NCI-H524 treated with DMSO at 0.1 percent for 48 hours (cell line): ENCODE measurements at regions not wholly inside any gene's neighbourhood (a gene's known extent, or its start where the extent isn't known, plus 50 kb on each side); places are given as distances from the start of the nearest gene placed in this dataset.
"Not testable (repeated sequence)": the region's sequence is repeated elsewhere in the genome, so short reads cannot be mapped to it uniquely, and the experiment has no call there.

Experiments used
- DNase-seq: peaks from one replicate; lab custom pipeline; 2025; lab: John Stamatoyannopoulos, UW

DNA sequence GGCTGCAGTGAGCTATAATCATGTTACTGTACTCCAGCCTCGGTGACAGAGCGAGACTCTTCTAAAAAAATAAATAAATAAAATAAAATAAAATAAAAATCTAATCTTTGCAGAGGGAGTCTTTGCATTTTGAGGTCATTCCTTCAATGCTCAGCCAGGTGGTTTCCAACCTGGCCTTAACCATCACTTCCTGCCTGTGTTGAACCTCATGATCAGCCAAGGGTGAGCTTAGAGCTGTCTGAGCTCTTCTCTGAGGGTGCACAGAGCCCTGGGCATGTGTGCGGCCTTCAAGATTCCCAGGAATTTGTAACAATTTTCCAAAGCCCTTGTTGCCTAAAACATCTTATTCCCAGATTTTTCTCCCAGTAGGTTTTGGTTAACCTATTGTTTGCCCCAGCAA lies 94.3 kb downstream of the KCNJ12 start:
- DNase-seq: not testable (repeated sequence)

DNA sequence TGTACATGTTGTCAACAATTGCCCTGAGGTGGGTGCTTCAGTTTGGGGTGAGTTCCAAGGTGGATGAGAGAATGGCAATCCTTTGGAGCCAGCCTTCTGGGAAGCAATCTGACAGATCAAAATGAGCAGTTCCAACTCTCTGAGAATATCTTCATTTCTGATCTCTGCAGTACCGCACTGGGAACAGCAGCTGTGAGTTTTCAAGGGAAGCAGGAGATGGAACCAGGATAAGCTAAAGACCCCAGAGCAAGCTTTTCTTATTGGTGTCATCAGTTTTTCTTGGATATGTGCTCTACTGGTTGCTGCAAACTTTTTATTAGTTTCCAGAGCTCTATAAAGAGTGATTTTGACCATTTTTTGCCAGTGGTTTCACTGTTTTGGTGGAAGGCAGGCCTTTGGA lies 94.7 kb downstream of the KCNJ12 start:
- DNase-seq: no peak

DNA sequence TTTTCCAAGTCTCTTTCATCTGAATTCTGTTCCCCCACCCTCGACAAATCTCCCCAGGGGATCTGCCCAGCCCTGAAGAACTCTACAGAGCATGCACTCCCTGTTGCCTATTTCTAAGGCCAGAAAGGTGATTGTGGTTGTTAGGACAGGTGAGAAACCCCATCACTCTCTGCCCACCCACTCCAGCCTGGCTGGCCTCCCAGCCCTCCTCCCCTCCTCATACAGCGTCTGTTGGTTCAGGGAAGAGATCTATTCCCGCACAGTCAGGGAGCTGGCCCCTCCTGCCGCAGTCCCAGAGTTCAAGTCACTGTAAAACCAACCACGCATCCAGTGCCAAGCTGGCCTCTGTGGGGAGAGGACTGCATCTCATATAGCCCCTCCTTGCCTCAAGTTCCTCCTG lies 98.7 kb downstream of the KCNJ12 start:
- no peak for DNase-seq

DNA sequence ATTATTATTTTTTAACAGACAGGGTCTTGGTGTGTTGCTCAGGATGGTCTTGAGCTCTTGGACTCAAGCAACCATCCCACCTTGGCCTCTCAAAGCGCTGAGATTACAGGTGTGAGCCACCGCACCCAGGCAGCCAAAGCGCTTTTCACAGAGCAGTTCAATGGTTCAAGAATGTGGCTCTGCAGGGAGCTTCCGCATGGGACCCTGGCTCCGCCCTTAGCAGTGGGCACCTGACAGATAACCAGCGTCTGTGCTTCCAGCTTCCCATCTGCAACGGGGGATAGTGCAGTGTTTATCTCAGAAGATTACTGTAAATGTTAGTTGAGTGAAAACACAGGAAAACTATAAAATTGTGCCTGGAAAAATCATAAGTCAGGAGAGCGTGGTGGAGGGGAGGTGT lies 99.4 kb downstream of the KCNJ12 start:
- DNase-seq: no peak

DNA sequence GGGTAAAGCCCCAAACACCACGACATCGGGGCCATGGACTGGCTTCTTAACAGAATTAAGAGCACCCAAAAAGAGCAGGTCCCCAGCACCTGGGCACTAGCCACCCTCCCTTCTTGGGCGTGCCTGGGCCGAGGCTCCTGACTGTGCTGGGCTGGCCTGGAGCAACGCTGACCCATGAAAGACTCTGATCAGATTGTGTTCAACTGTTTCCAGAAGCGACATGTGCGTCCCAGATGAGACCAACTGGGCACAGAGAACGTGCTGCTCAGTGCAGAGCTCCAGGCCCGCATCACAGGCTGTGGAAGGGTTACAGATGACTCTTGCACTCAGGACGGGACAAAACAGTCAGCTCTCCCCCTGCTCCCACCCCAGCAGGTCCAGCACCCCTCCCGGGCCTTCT lies 100.7 kb downstream of the KCNJ12 start:
- no peak for DNase-seq

DNA sequence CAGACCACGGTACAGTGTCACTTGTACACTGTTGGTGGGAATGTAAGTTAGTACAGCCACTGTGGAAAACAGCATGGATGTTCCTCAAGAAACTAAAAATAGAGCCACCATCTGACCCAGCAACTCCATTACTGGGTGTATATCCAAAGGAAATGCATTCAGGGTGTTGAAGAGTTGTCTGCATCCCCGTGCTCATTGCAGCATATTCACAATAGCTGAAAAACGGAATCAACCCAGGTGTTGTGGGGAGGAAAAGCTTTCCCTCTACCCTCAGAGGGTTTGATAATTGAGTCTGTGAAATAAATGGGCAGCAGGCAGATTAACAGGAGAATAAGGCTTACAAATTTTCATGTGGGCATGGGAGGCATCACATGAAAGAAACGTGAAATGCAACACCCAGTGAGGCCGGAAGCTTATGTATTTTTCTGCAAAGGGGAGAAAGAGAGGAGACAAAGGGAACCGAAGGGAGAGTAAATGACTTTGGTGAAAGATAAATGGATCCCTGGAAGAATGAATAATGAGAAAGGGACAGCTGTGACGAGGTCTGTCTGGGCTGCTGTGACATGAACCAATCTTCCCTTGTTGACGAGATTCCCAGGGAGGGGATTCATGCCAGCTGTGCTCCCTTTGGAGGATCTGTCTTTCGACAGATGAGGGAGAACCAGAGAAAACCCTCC lies 106.2 kb downstream of the KCNJ12 start:
- no peak for DNase-seq

DNA sequence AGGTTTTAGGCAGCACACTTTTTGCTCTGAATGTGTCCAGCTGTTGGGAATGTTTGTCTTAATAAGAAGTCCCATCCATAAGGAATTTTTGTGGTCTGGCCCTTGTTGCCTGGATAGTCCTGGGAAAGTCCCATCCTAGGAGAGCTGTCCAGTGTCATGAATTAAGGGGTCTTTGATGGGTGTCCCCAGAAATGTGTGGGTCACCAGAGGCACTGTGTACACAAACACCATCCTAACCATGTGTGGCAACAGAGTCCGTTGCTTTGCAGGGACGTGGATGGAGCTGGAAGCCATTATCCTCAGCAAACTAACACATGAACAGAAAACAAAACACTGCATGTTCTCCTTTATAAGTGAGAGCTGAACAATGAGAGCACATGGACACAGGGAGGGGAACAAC lies 111.9 kb downstream of the KCNJ12 start:
- not testable (repeated sequence) for DNase-seq

DNA sequence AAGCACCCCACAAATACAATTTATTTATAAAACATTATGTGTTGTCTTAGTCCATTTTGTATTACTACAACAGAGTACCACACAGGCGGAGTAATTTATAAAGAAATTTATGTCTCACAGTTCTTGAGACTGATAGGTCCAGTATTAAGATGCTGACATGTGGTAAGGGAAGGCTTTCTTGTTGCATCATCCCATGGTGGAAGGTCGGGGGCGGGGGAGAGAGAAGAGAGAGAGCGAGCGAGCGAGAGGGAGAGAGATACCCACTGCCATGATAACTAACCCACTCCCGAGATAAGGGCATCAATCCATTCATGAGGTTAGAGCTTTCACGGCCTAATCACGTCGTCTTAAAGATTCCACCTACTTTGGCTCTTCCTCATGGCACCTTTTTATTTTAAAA lies 117.8 kb downstream of the KCNJ12 start:
- DNase-seq: no peak

DNA sequence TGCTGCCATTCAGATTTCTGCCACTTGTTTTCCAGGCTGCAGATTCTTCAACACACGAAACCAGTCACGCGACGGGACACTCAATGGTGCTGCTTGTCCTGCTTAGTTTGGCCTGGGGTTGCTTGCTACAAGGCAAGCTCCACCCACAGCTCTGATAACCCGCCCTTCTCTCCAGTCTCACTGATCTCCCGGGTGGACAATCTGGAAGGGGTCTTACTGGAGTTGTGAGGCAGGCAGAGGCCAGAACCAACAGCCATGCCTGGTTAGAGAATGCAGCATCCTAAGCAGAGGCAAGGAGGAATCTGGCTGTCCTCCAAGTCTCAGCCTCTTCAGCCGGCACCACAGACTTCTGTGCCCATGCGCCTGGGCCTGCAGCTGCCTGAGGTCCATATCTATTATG lies 119.1 kb downstream of the KCNJ12 start:
- DNase-seq: no peak

DNA sequence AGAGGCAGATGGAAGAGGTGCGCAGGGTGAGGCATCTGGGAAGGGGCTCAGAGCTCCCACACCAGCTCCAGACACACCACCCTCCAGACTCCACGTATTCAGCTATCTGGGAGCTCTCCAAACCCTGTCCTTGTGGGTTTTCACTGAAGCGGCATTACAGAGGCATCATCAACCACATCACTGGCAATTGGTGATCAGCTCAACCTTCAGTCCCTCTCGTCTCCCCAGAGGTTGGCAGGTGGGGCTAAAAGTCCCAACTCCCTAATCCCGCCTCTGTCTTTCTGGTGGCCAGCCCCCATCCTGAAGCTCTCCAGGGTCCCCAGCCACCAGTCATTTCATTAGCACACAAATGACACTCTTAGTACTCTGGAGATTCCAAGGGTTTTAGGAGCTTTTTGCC lies 123.9 kb downstream of the KCNJ12 start:
- no peak for DNase-seq

DNA sequence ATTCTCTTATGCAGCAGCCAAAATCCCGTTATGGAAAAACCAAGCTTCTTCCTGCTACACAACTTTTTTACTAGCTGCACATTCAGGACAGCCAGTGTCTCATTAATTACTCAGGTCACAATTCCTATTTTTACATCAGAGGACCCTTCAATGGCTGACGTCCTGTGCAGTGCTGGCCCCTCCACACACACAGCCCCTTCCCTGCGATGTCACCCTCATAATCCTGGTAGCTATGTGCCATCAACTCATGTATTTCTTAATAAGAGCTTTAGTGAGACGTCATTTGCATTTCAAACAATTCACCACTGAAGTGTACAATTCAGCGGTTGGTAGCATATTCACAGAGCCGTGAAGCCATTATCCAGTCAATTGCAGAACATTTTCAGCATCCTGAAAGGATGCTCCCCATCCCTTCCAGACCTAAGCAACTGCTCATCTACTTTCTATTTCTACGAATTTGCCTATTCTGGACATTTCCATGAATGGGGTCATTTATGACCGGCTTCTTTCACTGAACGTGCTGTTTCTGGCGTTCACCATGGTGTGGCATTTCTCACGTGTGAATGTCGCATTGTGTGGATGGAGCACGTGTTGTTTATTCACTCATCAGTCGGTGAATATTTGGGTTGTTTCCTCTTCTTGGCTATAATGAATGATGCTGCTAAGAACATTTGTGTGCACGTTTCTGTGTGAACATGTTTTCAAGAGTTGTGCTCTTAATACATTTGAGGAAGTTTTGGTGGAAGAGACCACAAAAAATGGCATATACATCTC lies 126.0 kb downstream of the KCNJ12 start:
- not testable (repeated sequence) for DNase-seq

DNA sequence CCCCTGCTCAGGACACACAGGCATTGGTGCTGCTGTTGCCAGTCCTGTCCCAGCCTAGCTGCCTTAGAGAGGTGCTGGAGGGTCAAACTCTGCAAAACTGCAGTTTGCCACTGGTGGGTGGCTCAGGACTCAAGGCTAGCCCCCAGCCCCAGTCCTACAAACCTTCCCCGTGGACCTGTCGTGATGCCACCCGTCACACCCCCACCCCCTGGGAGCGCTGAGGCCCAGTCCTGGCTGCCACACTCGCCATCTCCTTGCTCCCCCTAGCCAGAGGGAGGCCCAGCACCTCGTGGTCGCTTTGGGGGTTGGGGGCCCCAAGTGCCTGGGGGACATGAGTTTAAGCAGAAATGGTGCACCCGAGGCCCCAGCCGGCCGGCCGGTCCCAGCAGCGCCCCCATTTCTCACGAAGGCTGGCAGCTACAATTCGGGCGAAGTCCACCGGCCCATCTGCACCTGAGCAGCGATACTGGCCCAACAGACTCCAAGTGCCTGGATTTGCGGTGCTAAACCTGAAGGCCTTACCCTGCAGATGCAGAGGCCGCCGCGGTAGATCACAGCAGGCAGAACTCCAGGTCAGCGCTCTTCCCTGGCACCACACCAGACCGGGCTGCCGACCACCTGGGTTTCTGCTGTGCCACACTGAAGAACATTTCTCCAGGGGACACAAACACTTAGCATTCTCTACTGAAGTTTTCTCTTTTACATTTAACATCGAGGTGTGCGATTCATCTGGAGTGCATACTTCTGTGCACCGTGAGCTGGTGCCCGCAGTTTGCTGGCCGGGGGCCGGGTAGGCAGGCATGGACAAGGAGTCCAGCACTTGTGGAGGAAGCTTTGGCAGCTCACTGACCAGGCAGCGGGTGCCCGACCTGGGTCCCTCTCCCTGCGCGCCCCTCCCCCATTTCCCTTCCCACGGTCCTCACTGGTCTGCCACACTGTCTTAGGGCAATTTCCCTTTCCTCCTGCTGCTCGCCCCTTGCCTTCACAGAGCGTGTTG lies 130.0 kb downstream of the KCNJ12 start:
- DNase-seq: no peak

DNA sequence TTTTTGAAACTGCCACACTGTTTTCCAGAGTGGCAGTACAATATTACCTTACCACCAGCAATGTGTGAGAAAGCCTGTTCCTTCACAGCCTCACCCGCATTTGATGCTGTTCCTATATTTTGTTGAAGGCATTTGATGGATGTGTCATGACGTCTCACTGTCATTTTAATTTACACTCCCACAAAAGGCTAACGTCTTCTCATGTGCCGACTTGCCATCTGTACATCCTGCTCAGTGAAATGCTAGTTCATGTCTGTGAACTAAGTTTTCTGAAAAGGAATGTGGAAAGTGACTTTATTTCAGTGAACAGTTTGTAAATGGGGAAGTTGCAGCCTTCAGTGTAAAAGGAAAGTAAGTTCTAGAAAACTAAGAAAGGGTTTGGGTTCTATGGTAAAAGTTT lies 131.6 kb downstream of the KCNJ12 start:
- DNase-seq: not testable (repeated sequence)

DNA sequence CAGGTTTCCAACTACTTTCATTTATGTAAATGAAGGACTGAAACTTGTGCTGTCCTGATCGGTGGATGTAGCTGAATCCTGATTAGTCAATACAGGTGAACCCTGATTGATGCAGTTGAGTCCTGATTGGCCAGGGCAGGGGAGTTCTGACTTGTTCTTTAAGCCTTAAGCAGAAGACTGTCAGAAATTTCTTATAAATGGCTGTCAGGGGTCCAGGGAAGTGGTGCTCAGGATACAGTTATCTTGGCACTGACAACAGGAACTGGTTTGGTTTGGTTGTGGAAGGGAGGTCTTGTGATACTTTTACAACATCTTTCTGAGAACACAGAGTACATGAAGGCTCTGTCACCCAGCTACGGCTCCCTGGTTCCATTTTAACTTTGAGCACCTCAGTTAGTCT lies 132.1 kb downstream of the KCNJ12 start:
- DNase-seq: no peak

DNA sequence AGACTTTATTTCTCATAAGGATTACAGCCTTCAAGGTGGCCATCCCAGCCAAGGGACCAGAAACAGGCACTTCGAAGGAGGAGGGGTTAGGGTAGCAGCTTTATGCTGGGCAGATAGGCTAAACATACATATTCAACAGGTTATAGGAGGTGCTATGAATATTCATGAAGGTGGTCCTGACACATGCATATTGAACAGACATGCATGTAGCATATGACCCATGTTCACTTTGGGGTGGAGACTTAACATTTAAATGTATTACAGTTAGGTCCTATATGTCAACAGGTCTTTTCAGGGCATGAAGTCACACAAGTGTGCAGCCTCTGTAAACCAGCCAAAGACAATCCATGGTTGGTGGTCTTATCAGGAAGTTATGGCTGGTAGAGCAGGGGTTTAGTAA lies 133.2 kb downstream of the KCNJ12 start:
- not testable (repeated sequence) for DNase-seq

DNA sequence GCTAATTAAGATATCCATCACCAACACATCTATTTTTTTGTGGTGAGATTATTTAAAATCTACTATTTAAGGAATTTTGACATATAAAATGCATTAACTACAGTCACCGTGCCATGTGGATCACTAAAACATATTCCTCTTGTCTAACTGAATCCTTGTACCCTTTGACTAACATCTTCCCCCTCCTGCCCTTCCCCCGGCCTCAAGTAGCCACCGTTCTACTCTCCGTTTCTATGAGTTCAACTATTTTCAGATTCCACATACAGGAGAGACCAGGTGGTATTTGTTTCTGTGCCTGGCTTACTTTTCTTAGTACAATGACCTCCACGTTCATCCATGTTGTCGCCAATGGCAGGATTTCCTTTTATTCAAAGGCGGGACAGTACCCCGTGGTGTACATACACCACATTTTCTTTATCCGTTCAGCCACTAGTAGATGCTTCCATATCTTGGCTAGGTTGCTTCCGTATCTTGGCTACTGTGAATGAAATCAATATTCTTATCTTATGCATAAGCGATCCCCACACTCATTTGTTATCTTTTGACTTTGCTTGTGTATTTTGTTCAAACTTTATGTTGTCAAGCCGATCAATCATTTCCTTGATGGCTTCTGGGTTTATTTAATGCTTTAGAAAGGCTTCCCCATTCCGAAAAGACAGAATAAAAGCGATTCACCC lies 134.7 kb downstream of the KCNJ12 start:
- DNase-seq: no peak

DNA sequence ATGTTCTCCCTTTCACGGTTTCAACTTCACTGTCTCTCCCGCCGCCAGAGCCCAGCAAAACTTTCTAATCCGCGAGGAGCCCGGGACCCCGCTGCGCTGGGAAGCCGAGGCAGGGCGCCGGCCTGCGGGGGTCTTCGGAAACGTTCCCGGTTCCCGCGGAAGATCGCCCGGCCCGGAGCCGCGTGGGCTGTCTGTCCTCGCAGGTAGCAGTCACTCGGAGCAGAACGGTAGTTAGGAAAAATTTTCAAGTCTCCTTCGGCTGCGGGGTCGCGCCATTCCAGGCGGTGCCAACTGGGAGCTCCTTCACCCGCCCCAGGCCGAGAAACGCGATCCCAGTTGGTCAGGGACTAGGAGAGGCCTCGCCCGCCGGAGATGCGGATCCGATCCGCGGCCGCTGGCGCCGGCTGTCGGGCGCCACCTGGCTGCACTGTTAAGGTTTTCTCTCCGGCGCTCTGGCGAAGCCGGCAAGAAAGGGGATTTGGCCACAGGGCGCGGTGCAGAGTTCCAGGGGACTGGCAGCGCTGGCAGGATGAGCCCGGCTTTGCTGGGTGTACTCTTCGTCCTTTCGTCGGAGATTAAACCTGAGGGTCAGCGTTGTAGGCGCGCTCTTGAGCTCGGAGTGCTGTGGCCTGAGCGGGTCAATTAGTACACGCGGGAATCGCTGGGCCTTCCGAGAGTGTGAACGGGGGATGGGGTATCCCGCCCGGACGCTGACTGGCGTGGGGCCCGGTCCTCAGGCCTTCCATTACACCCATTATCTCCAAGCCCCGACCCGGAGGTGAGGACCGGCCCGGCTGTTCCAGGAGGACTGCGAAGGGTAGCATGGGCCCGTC lies 135.4 kb downstream of the KCNJ12 start:
- peak; percentile 73 for DNase-seq

DNA sequence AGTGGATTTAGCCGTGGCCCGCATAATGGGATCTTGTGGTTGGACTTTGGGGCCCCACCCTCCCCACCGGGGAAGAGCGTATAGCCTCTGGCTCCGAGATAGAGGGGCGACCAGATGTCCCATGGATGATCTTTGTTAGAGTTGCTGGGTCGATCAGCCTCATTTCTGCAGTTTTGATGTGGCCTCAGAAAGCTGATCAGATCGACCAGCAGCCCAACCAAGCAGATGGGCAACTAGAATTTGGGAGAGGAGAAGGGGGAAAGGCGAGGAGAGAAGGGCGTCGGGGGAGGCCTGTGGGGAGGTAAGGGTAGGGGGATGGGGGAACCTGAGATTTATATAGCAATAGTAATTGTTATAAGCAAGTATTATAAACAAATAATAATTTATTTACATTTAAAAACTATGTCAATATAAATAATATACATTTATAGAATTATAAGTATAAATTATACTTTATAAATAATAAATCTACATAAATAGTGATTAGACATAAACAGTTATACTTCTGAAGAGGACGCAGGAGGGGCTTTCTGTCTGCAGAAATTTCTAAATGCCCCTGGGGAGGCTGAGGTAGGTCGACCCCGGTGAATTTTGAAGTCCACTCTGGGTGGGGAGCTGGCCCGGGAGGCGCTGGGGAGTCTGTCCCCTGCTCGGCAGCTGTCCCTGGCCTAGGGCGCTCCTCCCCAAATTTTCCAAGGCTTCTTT lies 136.3 kb downstream of the KCNJ12 start:
- DNase-seq: no peak

DNA sequence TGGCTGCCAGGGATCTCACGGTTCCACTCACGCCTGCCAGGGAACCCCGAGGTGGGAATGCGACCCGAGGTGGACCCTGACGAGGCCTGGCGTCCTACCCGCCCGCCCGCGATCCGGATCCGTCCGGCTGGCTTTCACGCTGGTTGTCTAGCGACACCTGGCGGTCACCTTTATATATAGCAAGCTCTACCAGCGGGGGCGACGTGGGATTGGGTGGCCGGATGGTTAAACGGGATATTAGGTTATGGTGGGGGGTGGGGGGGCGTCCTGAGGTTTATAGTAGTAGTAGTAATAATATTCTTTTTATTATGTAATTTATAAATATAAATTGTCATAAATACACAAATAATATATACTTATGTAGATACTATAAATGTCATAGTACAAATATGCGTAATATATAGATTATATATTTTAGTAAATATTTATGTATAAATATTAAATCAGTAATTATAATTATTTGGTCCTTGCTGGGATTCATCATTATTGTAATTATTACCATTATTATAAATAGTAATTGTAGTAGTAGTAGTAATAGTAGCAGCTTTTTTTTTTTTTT lies 136.9 kb downstream of the KCNJ12 start:
- DNase-seq: peak; percentile 34

DNA sequence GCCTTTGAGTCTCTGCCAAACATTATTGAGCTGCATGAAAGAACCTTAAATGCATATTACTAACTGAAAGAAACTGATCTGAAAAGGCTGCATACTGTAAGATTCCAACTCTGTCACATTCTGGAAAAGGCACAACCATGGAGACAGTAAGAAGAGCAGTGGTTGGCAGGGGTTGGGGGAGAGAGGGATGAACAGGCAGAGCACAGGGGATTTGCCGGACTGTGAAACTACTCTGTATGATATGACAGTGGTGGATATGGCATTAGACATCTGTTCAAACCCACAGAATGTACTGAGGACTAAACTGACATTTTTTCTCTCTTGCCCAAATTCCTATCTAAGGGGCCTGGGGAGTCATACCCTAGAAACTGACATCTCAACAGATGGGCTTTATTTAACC lies 138.4 kb downstream of the KCNJ12 start:
- not testable (repeated sequence) for DNase-seq
